Vagina (tissue), 2 donors: ENCODE measurements at regions not wholly inside any gene's neighbourhood (a gene's known extent, or its start where the extent isn't known, plus 50 kb on each side); places are given as distances from the start of the nearest gene placed in this dataset.

Experiments
- POLR2A ChIP-seq, 2 donors: fragments of 450-650 bp; IDR thresholded peaks; one replicate each; pipeline ENCODE4 v1.6.1; 2017; ENCODE audit warnings: antibody characterized with exemption in 2 of 2, mild to moderate bottlenecking in 2 of 2, moderate library complexity in 2 of 2
- TF ChIP-seq, protein P1 (sequence below), 3 experiments: fragments of 450-650 bp in 2 of 3; fragments of 200-600 bp in 1 of 3; sonication (generic) in 1 of 3; IDR thresholded peaks; one replicate each; pipeline ENCODE4 v1.5.1; 2017 to 2019; ENCODE audit warnings: antibody characterized with exemption in 3 of 3, mild to moderate bottlenecking in 2 of 3, moderate library complexity in 2 of 3

GRCh38 chr5:3103262-3103811, 351.9 kb upstream of the IRX2 start:
- TF ChIP-seq, protein P1, sequence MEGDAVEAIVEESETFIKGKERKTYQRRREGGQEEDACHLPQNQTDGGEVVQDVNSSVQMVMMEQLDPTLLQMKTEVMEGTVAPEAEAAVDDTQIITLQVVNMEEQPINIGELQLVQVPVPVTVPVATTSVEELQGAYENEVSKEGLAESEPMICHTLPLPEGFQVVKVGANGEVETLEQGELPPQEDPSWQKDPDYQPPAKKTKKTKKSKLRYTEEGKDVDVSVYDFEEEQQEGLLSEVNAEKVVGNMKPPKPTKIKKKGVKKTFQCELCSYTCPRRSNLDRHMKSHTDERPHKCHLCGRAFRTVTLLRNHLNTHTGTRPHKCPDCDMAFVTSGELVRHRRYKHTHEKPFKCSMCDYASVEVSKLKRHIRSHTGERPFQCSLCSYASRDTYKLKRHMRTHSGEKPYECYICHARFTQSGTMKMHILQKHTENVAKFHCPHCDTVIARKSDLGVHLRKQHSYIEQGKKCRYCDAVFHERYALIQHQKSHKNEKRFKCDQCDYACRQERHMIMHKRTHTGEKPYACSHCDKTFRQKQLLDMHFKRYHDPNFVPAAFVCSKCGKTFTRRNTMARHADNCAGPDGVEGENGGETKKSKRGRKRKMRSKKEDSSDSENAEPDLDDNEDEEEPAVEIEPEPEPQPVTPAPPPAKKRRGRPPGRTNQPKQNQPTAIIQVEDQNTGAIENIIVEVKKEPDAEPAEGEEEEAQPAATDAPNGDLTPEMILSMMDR (IDR thresholded peaks at IDR 0.05): no peak
- TF ChIP-seq POLR2A (IDR thresholded peaks at IDR 0.05): no peak
